PC-9 (cell line): ENCODE measurements at regions not wholly inside any gene's neighbourhood (a gene's known extent, or its start where the extent isn't known, plus 50 kb on each side); places are given as distances from the start of the nearest gene placed in this dataset.

Source experiments
- BruUV-seq: library from RNA; stranded (reverse); fragments of 400-500 nt; replicated peaks from 2 replicates; lab custom pipeline; 2021; lab: Mats Ljungman, UMichigan
- CTCF ChIA-PET: fragments of 300-600 bp; sonication (Branson Sonifier 250); formaldehyde crosslinking; loops from one replicate; lab custom pipeline; 2022; ENCODE audit warnings: antibody characterized with exemption; lab: Charles Lee
- POLR2A ChIA-PET: fragments of 300-600 bp; sonication (Branson Sonifier 250); formaldehyde crosslinking; loops from one replicate; lab custom pipeline; 2022; ENCODE audit warnings: antibody characterized with exemption; ENCODE audit not compliant: unreplicated experiment; lab: Charles Lee
- DNase-seq, 2 experiments: peaks; one replicate each; pipeline versions ENCODE4 v3.0.0 to v3.0.0-alpha.2; 2015 to 2022; ENCODE audit warnings: mixed read lengths in 1 of 2
- H2AFZ ChIP-seq: fragments of 200-600 bp; sonication (generic); 2 replicates; pipeline ENCODE4 v1.8.1; 2017; ENCODE audit warnings: antibody characterized with exemption
- H3F3A ChIP-seq: fragments of 200-600 bp; sonication (generic); 2 replicates; pipeline ENCODE4 v1.8.1; 2017; ENCODE audit warnings: antibody characterized with exemption, mild to moderate bottlenecking, low read depth; ENCODE audit not compliant: insufficient read depth
- H3K27ac ChIP-seq: fragments of 200-600 bp; sonication (generic); 2 replicates; pipeline ENCODE4 v1.6.1; 2016; ENCODE audit warnings: mixed run types
- H3K27me3 ChIP-seq: fragments of 200-600 bp; sonication (generic); 2 replicates; pipeline ENCODE4 v1.6.1; 2016; ENCODE audit warnings: low read depth, mixed run types; ENCODE audit not compliant: insufficient read depth
- H3K36me3 ChIP-seq: fragments of 200-600 bp; sonication (generic); 2 replicates; pipeline ENCODE4 v1.6.1; 2016; ENCODE audit warnings: low read depth, mixed run types
- H3K4me1 ChIP-seq: fragments of 200-600 bp; sonication (generic); replicated peaks from 2 replicates; pipeline ENCODE4 v1.6.1; 2016; ENCODE audit warnings: mixed run types; ENCODE audit not compliant: insufficient read depth
- H3K4me2 ChIP-seq: fragments of 200-600 bp; sonication (generic); 2 replicates; pipeline ENCODE4 v1.6.1; 2017; ENCODE audit warnings: mixed run types
- H3K4me3 ChIP-seq: fragments of 200-600 bp; sonication (generic); 2 replicates; pipeline ENCODE4 v1.6.1; 2016; ENCODE audit warnings: mixed run types
- H3K79me2 ChIP-seq: fragments of 200-600 bp; sonication (generic); 2 replicates; pipeline ENCODE4 v1.6.1; 2017; ENCODE audit warnings: low read depth, mixed run types
- H3K9me2 ChIP-seq: fragments of 200-600 bp; sonication (generic); 2 replicates; pipeline ENCODE4 v1.8.1; 2017; ENCODE audit warnings: mild to moderate bottlenecking; ENCODE audit not compliant: insufficient read depth
- H3K9me3 ChIP-seq: fragments of 200-600 bp; sonication (generic); 2 replicates; pipeline ENCODE4 v1.8.1; 2016; ENCODE audit warnings: low read depth; ENCODE audit not compliant: insufficient read depth
- H4K20me1 ChIP-seq: fragments of 200-600 bp; sonication (generic); 2 replicates; pipeline ENCODE4 v1.8.1; 2017; ENCODE audit not compliant: insufficient read depth
- EZH2 ChIP-seq: fragments of 200-600 bp; sonication (generic); IDR thresholded peaks from 2 replicates; pipeline ENCODE4 v1.8.0; 2017; ENCODE audit warnings: antibody characterized with exemption, low read depth
- intact Hi-C: fragments of 100-400 bp; cut with micrococcal nuclease; formaldehyde crosslinking; loops from one replicate; pipeline ENCODE4 v1.10.0; 2022; ENCODE audit not compliant: unreplicated experiment
- TF ChIP-seq, protein P1 (sequence below): fragments of 200-600 bp; sonication (generic); conservative IDR thresholded peaks from 2 replicates; pipeline ENCODE4 v1.6.1; 2017; ENCODE audit warnings: mixed run types, antibody characterized with exemption, mild to moderate bottlenecking, moderate library complexity

DNA sequence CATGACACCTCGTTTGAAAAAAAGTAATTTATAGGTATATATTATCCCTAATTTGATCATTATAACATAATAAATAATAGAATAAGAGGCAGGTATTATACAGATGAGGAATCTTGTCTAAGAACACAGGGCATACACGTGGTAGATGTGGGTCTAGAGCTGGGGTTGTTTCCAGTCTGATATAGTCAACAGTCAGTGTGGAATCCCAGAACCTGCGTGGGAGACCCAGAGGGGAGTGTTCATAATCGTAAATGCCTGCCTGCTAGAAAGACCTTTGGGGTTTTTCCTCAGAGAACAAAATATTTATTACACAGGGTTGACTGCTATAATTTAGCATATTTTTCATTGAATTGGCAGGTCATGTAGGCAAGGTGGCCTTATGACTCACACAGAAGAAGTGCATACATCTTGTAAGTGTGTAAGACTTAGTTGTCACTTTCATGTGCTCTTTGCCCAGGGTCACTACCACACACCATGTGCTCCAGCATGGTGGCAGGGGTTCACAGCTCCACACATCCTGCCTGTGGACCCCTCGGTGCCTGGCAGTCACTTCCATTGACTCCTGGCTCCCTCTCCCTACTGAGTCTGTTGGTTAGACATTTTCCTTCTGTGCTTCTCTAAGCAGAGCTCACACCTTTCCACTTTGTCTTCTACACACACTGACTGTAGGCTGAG is 94.9 kb upstream of the IKZF1 start:
- TF ChIP-seq, protein P1, sequence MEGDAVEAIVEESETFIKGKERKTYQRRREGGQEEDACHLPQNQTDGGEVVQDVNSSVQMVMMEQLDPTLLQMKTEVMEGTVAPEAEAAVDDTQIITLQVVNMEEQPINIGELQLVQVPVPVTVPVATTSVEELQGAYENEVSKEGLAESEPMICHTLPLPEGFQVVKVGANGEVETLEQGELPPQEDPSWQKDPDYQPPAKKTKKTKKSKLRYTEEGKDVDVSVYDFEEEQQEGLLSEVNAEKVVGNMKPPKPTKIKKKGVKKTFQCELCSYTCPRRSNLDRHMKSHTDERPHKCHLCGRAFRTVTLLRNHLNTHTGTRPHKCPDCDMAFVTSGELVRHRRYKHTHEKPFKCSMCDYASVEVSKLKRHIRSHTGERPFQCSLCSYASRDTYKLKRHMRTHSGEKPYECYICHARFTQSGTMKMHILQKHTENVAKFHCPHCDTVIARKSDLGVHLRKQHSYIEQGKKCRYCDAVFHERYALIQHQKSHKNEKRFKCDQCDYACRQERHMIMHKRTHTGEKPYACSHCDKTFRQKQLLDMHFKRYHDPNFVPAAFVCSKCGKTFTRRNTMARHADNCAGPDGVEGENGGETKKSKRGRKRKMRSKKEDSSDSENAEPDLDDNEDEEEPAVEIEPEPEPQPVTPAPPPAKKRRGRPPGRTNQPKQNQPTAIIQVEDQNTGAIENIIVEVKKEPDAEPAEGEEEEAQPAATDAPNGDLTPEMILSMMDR = no peak
- no peak for TF ChIP-seq EZH2
- Histone ChIP-seq H2AFZ (no peak overlapping the region), H4K20me1 (no peaks in the 10 kb centered on the region), H3K9me2 (no peaks in the 10 kb centered on the region), H3K4me1 (no peaks in the 10 kb centered on the region), H3F3A (no peaks in the 10 kb centered on the region), H3K36me3 (no peaks in the 10 kb centered on the region), H3K4me3 (no peak overlapping the region), H3K27ac (no peak overlapping the region), H3K79me2 (no peaks in the 10 kb centered on the region), H3K4me2 (no peak overlapping the region), H3K9me3 (no peaks in the 10 kb centered on the region), H3K27me3 (peaks cover 86% of the 10 kb centered on the region)
- ChIA-PET POLR2A (no interaction called here), CTCF (no interaction called here)
- no peak for DNase-seq
- BruUV-seq = no TSS peak
- intact Hi-C loops = loop anchor here (5.0 to 10.0 kb wide), 2 partner anchors 933 to 1215 kb away; no protein-coding TSS in a partner anchor

GRCh38 chr7:50208378-50208982 is 96.0 kb upstream of the IKZF1 start:
- no peaks in the 10 kb centered on the region for H3K4me1 ChIP-seq
- no peak overlapping the region for H3K27ac ChIP-seq
- no peak for DNase-seq
- no peaks in the 10 kb centered on the region for H3K36me3 ChIP-seq
- no peak overlapping the region for H3K4me3 ChIP-seq
- intact Hi-C loops = loop anchor here (5.0 to 10.0 kb wide), 2 partner anchors 934 to 1216 kb away; no protein-coding TSS in a partner anchor
- CTCF ChIA-PET = no interaction called here
- no TSS peak for BruUV-seq
- peaks cover 86% of the 10 kb centered on the region for H3K27me3 ChIP-seq
- H3K79me2 ChIP-seq = no peaks in the 10 kb centered on the region
- H3K9me2 ChIP-seq = no peaks in the 10 kb centered on the region
- H4K20me1 ChIP-seq = no peaks in the 10 kb centered on the region
- H3F3A ChIP-seq = no peaks in the 10 kb centered on the region
- POLR2A ChIA-PET = no interaction called here
- no peak overlapping the region for H2AFZ ChIP-seq
- no peaks in the 10 kb centered on the region for H3K9me3 ChIP-seq
- TF ChIP-seq, protein P1 = no peak
- TF ChIP-seq EZH2 = no peak
- no peak overlapping the region for H3K4me2 ChIP-seq

DNA sequence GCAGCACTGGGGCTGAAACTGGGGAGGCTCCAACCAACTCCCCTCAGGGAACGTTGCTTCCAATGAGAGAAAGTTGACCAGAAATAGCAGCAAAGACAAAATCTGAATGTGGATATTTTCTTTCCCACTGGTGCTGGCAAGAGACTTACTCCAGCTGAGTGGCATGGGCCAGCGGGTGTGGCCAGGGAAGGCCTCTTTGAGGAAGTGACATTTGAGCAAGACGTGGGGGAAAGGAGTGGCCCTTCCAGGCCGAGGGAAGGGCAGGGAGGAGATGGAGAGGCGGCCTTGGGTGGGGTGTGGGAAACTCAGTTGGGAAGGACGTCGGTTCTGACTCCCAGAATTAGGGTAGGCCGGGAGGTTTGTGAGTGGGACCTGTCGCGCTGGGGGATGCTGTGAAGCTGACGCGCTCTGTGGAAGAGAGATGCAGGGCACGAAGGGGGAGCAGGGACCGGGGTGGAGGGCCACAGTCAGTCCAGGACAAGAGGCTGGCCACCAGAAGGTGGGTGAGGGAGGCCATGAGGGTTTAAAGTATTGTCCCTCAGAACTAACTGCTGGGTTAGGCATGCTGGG is 96.7 kb upstream of the IKZF1 start:
- Histone ChIP-seq H3K4me1 (no peaks in the 10 kb centered on the region), H3K79me2 (no peaks in the 10 kb centered on the region), H3K36me3 (no peaks in the 10 kb centered on the region), H3K27me3 (peaks cover 80% of the 10 kb centered on the region), H3F3A (no peaks in the 10 kb centered on the region), H3K9me2 (no peaks in the 10 kb centered on the region), H2AFZ (no peak overlapping the region), H4K20me1 (no peaks in the 10 kb centered on the region), H3K9me3 (no peaks in the 10 kb centered on the region), H3K27ac (no peak overlapping the region), H3K4me2 (no peak overlapping the region), H3K4me3 (no peak overlapping the region)
- intact Hi-C loops = loop anchor here (5.0 to 10.0 kb wide), 2 partner anchors 935 to 1217 kb away; no protein-coding TSS in a partner anchor
- no peak for TF ChIP-seq EZH2
- TF ChIP-seq, protein P1 = no peak
- BruUV-seq = no TSS peak
- ChIA-PET CTCF (no interaction called here), POLR2A (no interaction called here)
- DNase-seq = no peak
